RWPE2 (cell line): ENCODE measurements at regions not wholly inside any gene's neighbourhood (a gene's known extent, or its start where the extent isn't known, plus 50 kb on each side); places are given as distances from the start of the nearest gene placed in this dataset.

Experiments used
- ATAC-seq: fragments of 200-7000 bp; cut with Tn5 transposase; 3 replicates; pipeline ENCODE4 v1.9.1; 2021; ENCODE audit warnings: low read depth
- DNase-seq: peaks from one replicate; pipeline ENCODE4 v3.0.0-alpha.2; 2020; ENCODE audit warnings: low spot score
- H3K27ac ChIP-seq: fragments of 450-650 bp; 2 replicates; pipeline ENCODE4 v1.5.1; 2017; ENCODE audit warnings: mild to moderate bottlenecking; ENCODE audit not compliant: poor library complexity, severe bottlenecking
- H3K27me3 ChIP-seq: fragments of 250-450 bp; sonication (Bioruptor Pico); 2 replicates; pipeline ENCODE4 v1.5.1; 2021; ENCODE audit warnings: mild to moderate bottlenecking, moderate library complexity; ENCODE audit not compliant: insufficient read depth, poor library complexity, severe bottlenecking
- H3K36me3 ChIP-seq: fragments of 250-450 bp; sonication (Bioruptor Pico); 2 replicates; pipeline ENCODE4 v1.5.1; 2020; ENCODE audit warnings: low read depth, mild to moderate bottlenecking, moderate library complexity
- H3K4me1 ChIP-seq: fragments of 250-450 bp; sonication (Bioruptor Pico); 2 replicates; pipeline ENCODE4 v1.5.1; 2021; ENCODE audit warnings: mild to moderate bottlenecking, moderate library complexity; ENCODE audit not compliant: insufficient read depth, poor library complexity, severe bottlenecking
- H3K4me3 ChIP-seq: fragments of 250-450 bp; sonication (Bioruptor Pico); 2 replicates; pipeline ENCODE4 v1.5.1; 2021; ENCODE audit warnings: mild to moderate bottlenecking, moderate library complexity; ENCODE audit not compliant: severe bottlenecking
- H3K9me3 ChIP-seq: fragments of 250-450 bp; sonication (Bioruptor Pico); 2 replicates; pipeline ENCODE4 v1.5.1; 2021; ENCODE audit warnings: mild to moderate bottlenecking, moderate library complexity; ENCODE audit not compliant: severe bottlenecking
- TF ChIP-seq, protein P1 (sequence below): fragments of 450-650 bp; IDR thresholded peaks from one replicate; pipeline ENCODE4 v1.5.1; 2017; ENCODE audit warnings: mild to moderate bottlenecking, moderate library complexity; ENCODE audit not compliant: poor library complexity, severe bottlenecking

- Histone ChIP-seq H3K4me3 (no peak overlapping the region), H3K27ac (no peak overlapping the region), H3K4me1 (peaks cover 27% of the 10 kb centered on the region), H3K9me3 (no peaks in the 10 kb centered on the region), H3K36me3 (no peaks in the 10 kb centered on the region), H3K27me3 (no peaks in the 10 kb centered on the region)
- DNase-seq = no peak
- ATAC-seq = no peak
- TF ChIP-seq, protein P1, sequence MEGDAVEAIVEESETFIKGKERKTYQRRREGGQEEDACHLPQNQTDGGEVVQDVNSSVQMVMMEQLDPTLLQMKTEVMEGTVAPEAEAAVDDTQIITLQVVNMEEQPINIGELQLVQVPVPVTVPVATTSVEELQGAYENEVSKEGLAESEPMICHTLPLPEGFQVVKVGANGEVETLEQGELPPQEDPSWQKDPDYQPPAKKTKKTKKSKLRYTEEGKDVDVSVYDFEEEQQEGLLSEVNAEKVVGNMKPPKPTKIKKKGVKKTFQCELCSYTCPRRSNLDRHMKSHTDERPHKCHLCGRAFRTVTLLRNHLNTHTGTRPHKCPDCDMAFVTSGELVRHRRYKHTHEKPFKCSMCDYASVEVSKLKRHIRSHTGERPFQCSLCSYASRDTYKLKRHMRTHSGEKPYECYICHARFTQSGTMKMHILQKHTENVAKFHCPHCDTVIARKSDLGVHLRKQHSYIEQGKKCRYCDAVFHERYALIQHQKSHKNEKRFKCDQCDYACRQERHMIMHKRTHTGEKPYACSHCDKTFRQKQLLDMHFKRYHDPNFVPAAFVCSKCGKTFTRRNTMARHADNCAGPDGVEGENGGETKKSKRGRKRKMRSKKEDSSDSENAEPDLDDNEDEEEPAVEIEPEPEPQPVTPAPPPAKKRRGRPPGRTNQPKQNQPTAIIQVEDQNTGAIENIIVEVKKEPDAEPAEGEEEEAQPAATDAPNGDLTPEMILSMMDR = no peak
These were observed 144.7 kb upstream of the GADL1 start for GRCh38 chr3:31039145-31039544.

DNA sequence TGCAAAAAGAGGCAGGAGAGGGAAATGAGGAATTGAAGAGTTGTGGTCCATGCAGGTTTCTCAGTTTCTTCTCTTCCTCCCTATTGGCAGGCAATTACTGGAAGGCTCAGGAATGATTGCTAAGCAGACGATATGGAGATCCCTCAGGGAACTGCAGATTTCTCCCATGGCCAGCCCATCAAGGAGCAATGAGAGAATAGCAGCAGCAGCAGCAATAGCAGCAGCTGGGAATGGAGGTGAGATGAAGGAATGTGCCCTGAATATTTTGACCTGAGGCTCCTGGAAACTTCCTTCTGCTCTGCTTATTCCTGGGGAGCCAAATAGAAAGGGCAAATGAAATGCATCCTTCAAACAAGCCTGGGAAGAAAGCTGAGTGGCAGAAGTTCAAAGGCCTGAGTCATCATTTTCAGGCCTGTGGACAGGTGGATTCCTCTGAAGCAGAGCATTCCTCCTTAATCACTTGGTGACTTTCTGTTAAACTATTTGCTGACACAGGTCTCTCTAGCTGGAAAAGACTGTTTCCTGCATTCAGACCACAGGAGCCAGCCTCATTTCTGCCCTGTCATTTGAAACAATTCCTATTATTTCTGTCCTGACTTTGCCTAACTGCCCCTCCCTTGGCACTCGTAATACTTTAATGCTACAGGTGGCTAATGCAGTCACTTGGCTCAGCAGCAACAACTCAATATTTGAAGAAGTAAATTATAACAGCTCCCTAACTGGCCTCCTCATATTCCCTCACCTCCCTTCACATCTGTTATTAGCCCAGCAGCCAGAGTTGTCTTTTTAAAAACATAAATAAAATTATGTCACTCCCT, 146.9 kb upstream of the GADL1 start:
- H3K27ac ChIP-seq = peak overlapping the region; percentile 67
- no peak overlapping the region for H3K4me3 ChIP-seq
- peak; percentile 60 for DNase-seq
- ATAC-seq = peak; percentile 94
- TF ChIP-seq, protein P1 = no peak
- H3K36me3 ChIP-seq = no peaks in the 10 kb centered on the region
- H3K4me1 ChIP-seq = peaks cover 32% of the 10 kb centered on the region
- no peaks in the 10 kb centered on the region for H3K9me3 ChIP-seq
- no peaks in the 10 kb centered on the region for H3K27me3 ChIP-seq

- Histone ChIP-seq H3K4me1 (peaks cover 32% of the 10 kb centered on the region), H3K9me3 (no peaks in the 10 kb centered on the region), H3K36me3 (no peaks in the 10 kb centered on the region), H3K27me3 (no peaks in the 10 kb centered on the region), H3K4me3 (no peak overlapping the region), H3K27ac (peak overlapping the region; percentile 67)
- peak; percentile 55 for ATAC-seq
- TF ChIP-seq, protein P1 = no peak
- peak; percentile 51 for DNase-seq
These were observed 148.8 kb upstream of the GADL1 start for GRCh38 chr3:31043184-31043819.

DNA sequence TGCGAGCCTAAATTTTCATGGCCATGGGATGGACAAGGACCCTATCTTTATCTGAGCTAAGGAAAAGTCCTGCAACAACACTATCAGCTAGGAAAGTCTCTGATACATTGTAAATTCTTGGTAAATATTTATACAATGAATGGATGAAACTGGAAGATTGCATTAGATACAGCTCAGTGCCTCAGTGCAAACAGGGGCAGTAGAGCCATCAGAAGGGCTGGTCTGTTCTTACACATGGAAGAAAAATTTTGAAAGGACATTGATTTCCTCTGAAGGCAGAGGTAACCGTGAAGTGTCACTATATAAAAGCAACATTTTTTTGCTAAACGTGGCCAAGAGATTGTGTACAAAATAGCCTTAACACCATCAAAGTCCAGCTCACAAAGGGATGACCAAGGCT, 153.2 kb upstream of the GADL1 start:
- Histone ChIP-seq H3K27me3 (no peaks in the 10 kb centered on the region), H3K27ac (no peak overlapping the region), H3K9me3 (no peaks in the 10 kb centered on the region), H3K4me1 (peaks cover 19% of the 10 kb centered on the region), H3K36me3 (no peaks in the 10 kb centered on the region), H3K4me3 (no peak overlapping the region)
- ATAC-seq (no peak), DNase-seq (no peak)
- TF ChIP-seq, protein P1 = no peak

- Histone ChIP-seq H3K9me3 (no peaks in the 10 kb centered on the region), H3K27ac (no peak overlapping the region), H3K4me1 (peaks cover 15% of the 10 kb centered on the region), H3K27me3 (no peaks in the 10 kb centered on the region), H3K36me3 (no peaks in the 10 kb centered on the region), H3K4me3 (no peak overlapping the region)
- TF ChIP-seq, protein P1 = no peak
- ATAC-seq (no peak), DNase-seq (no peak)
These were observed 153.7 kb upstream of the GADL1 start for GRCh38 chr3:31048143-31048542.
